NCI-H2171 treated with DMSO at 0.1 percent for 48 hours (cell line): ENCODE measurements at regions not wholly inside any gene's neighbourhood (a gene's known extent, or its start where the extent isn't known, plus 50 kb on each side); places are given as distances from the start of the nearest gene placed in this dataset.

ENCODE experiments used
- DNase-seq: peaks from one replicate; lab custom pipeline; 2025; lab: John Stamatoyannopoulos, UW

GRCh38 chr20:23231561-23232218, 118.9 kb upstream of the NXT1 start:
- no peak for DNase-seq

- DNase-seq, result no peak
Measured at GRCh38 chr20:23230766-23231385, 119.7 kb upstream of the NXT1 start.

GRCh38 chr20:23229989-23230388, 120.6 kb upstream of the NXT1 start:
- DNase-seq, result no peak

- DNase-seq, result no peak
Measured at GRCh38 chr20:23228912-23229311, 121.7 kb upstream of the NXT1 start.

- DNase-seq, result no peak
Measured at GRCh38 chr20:23227976-23228375, 122.6 kb upstream of the NXT1 start.

GRCh38 chr20:23227274-23227673, 123.3 kb upstream of the NXT1 start:
- no peak for DNase-seq

- DNase-seq, result no peak
Measured at GRCh38 chr20:23226612-23227265, 123.9 kb upstream of the NXT1 start.

DNA sequence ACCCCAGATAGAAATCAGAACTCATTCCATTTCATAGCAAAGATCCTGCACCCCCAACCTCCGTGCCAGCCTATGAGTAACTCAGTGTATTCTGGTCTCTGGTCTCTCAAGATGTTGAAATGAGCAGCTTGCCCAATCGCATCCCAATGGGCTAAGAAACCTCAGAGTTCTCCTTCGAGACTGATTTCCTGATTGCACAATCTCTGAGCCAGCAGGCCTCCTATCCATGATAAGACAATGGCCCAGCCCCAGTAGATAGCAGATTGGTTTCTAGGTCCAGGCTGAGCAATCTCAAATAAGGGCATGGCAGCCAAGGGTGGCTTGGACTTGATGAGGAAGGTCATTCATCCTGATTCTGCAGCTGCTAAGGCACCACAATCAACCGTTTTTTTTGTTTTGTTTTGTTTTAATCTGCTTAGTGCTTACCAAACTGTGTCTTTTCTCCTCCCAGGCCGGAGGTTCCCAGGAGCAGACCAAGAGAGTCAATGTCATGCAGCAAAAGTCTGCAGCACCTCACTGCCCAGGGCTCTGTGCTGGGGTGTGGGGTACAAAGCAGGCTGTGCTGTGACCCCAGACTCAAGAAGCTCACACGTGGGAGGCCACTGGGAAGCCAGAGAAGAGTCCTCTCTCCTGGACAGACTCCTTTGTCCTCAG, 125.1 kb upstream of the NXT1 start:
- DNase-seq, result no peak

GRCh38 chr20:23224806-23225205, 125.8 kb upstream of the NXT1 start:
- DNase-seq, result no peak

DNA sequence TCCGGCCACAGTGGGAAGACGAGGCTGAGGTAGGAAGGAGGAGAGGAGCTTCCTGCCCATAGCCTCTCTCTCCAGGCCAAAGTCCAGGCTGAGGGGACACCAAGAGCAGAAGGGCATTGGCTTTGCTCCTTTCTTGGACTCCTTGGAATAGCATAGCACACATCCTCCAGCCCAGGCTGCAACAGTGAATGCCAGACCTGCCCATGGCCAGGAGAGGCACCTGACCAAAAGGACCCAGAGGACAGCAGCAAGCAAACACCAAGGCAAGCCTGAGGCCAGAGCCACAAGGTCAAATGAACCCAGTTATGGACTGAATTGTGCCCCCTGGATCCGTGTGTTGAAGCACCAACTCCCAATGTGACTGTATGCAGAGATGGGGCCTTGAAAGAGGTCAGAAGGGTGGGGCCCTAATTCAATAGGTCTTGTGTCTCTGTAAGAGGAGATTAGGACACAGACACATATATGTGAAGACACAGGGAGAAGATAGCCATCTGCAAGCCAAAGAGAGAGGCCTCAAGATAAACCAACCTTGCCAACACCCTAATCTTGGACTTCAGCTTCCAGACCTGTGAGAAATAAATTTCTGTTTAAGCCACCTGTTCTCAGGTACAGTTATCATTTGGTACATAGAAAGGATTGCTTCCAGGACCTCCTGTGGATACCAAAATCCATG, 126.5 kb upstream of the NXT1 start:
- DNase-seq, result no peak

DNA sequence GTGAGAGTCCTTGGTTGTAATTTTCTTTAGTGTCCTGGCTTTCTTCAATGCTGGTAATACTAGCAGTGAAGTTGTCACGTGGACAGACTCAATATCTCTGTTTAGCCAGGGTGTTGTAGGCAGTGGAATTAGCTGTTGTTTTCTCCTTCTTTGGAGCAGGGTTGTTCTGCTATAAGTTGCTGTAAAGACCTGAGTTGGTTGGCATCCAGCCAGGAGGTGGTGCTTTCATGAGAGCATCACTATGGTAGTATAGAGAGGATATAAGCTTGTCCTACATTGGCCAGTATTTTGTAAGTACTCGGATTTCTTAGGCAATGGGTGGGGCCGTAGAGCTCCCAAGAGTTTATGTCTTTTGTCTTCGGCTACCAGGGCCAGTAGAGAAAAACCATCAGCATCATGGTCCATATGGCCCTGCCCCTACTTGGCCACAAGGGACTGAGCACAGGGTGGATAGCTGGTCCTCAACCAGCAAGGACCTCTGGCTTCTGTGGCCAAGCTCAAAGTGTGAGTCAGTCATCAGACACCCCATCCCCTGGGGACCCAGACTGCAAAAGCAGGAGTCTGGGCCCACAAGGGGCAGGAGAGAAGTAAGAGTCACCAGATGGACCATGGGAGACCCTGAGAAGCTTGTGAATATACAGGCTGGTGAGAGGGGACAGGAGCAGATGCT, 127.9 kb upstream of the NXT1 start:
- DNase-seq, result no peak

- DNase-seq, result no peak
Measured at GRCh38 chr20:23217023-23217422, 130.9 kb upstream of the CD93 start.

DNA sequence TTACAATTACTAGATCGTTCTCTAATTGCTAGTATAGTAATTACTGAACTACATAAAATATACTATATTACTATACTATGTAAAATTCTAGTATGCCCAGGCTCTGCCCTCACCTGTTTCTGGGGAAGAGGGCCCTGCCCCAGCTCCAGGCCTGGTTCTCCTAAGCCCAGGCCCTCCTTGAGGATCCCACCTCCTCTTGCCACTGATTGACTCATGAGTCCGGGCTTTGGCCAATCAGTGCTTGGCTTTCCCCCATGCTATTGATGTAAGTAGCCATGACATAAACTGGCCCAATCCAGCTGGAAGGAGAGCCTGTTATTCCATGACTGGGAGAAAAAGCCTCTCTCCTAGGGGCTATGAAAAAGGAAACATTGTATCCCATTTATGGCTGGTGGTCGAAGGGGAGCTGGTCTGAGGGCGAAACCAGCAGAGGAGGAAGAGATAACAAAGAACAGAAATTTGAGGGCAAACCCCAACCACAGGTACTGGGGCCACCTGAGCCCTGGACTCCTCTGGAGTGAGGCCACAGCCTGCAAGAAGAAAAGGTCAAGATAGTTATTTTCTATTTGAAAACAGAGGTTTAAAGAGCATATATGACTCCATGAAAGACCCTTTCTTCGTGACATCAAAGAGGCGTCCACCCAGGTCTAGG, 129.3 kb upstream of the CD93 start:
- DNase-seq, result no peak

DNA sequence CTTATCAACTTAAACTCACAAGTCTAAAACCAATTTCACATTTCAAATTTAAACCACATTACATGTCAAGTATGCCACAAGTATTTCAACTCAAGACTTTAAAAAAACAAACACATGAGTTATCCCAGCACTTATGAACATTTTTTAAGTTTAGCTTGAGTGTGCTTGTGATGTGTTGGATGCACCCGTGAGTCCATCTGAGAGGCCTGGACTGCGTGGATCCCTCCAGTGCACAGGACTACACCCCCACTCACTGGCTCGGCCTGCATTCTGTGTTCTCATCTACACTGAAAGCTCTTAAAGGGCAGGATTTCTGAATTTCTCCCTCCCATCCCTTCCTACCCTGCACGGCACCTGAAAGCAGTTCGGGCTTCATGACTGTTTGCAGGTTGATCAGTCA, 128.8 kb upstream of the CD93 start:
- DNase-seq, result no peak

GRCh38 chr20:23212464-23212995, 126.4 kb upstream of the CD93 start:
- DNase-seq, result no peak

DNA sequence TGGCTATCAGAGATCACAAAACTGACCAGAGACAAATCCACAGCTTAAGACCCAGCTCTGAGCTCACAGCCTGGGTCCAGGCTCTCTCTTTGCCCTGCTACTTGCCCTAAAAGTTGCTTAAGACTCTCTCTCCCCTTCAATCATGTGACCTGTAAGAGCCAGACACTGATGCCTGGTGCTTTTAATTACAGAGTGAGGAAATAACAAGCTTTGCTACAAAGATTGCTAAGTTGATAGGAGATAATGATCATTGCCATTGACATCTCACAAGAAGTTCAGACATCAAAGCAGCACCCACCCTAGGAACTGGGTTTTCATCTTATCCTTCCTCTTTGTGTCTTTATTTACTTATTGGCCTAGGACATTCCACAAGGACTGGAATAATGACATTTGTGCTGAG, 125.9 kb upstream of the CD93 start:
- no peak for DNase-seq

- no peak for DNase-seq
Measured at GRCh38 chr20:23211164-23211563, 125.0 kb upstream of the CD93 start.

GRCh38 chr20:23207826-23208540, 121.9 kb upstream of the CD93 start:
- DNase-seq, result no peak

DNA sequence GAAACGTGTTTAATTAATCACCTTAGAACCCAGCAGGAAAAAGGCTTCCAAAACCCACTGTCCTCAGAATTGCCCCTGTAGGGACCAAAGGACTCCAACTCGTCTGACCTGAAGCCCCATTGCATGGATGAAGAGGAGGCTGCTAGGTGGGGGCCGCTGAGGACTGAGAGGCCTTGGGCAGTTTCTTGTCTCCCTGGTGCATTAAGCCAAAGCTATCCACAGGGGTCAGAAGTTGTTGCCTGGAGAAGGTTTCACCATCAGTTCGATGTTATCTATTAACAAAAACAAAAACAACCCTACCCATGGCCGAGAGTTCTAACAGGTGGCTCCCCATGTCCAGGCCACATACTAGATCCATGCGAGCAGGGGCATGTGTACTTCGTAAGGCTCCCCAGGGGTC, 120.9 kb upstream of the CD93 start:
- no peak for DNase-seq

DNA sequence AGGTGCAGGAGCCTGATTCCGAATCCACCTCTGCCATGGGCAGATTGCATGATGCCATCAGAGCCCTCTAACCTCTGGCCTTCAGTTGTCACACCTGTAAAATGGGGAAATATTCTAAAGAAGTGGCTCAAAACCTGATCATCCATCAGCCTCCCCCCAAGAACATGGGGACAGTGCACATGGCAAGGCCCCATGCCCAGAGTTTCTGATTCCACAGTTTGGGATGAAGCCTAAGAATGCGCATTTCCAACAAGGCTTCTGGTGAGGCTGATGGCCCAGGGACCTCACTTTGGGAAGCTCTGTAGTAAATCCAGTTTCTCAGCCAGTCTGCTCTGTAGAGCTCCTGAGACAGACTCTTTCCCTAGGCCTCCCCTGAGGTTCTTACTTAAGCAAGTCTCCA, 119.9 kb upstream of the CD93 start:
- DNase-seq, result no peak
